ENCODE measurements at regions not wholly inside any gene's neighbourhood (a gene's known extent, or its start where the extent isn't known, plus 50 kb on each side); places are given as distances from the start of the nearest gene placed in this dataset.
A peak's percentile ranks its signal among the peaks of the same experiment; 100 is the strongest.

- Histone ChIP-seq H3K9ac (ENCODE audit: low read length) (no peak overlapping the region), H3K9me3 (ENCODE audit: insufficient read depth, low read depth, low read length) (no peaks in the 10 kb centered on the region), H3K4me2 (ENCODE audit: low read length) (no peak overlapping the region), H2AFZ (ENCODE audit: low read depth, low read length) (no peak overlapping the region), H3K27ac (ENCODE audit: low read depth, low read length) (no peak overlapping the region), H3K27me3 (ENCODE audit: insufficient read depth, low read length) (no peaks in the 10 kb centered on the region), H3K36me3 (ENCODE audit: insufficient read depth, low read length) (no peaks in the 10 kb centered on the region), H3K79me2 (ENCODE audit: insufficient read depth, low read length) (no peaks in the 10 kb centered on the region), H3K4me1 (ENCODE audit: insufficient read depth, low read length) (no peaks in the 10 kb centered on the region), H3K4me3 (ENCODE audit: insufficient read depth, low read depth, low read length) (no peak overlapping the region), H4K20me1 (ENCODE audit: insufficient read depth, low read length) (no peaks in the 10 kb centered on the region)
- Mint-ChIP-seq H3K27me3 (ENCODE audit: low read depth, unreplicated experiment) (no peaks in the 10 kb centered on the region), H3K36me3 (ENCODE audit: low read depth, unreplicated experiment) (no peaks in the 10 kb centered on the region), H3K4me3 (ENCODE audit: unreplicated experiment) (no peak overlapping the region), H3K9me3 (ENCODE audit: unreplicated experiment) (no peaks in the 10 kb centered on the region), H3K27ac (ENCODE audit: unreplicated experiment) (no peak overlapping the region), H3K4me1 (ENCODE audit: low read depth, unreplicated experiment) (peaks cover 6% of the 10 kb centered on the region)
- no peak for DNase-seq (ENCODE audit: low read depth)
- TF ChIP-seq CTCF (IDR thresholded peaks at IDR 0.05; ENCODE audit: insufficient read depth, low read depth, low read length) = no peak
- no peak for TF ChIP-seq EZH2 (IDR thresholded peaks at IDR 0.05; ENCODE audit: insufficient read depth, low read length)
- no peak for FAIRE-seq
These were observed 85.3 kb downstream of the NOC3L start for GRCh38 chr10:94277450-94277849.

- Histone ChIP-seq H3K9me3 (ENCODE audit: insufficient read depth, low read depth, low read length) (no peaks in the 10 kb centered on the region), H3K36me3 (ENCODE audit: insufficient read depth, low read length) (no peaks in the 10 kb centered on the region), H4K20me1 (ENCODE audit: insufficient read depth, low read length) (no peaks in the 10 kb centered on the region), H3K4me3 (ENCODE audit: insufficient read depth, low read depth, low read length) (no peak overlapping the region), H2AFZ (ENCODE audit: low read depth, low read length) (no peak overlapping the region), H3K27me3 (ENCODE audit: insufficient read depth, low read length) (no peaks in the 10 kb centered on the region), H3K4me2 (ENCODE audit: low read length) (no peak overlapping the region), H3K4me1 (ENCODE audit: insufficient read depth, low read length) (no peaks in the 10 kb centered on the region), H3K9ac (ENCODE audit: low read length) (no peak overlapping the region), H3K27ac (ENCODE audit: low read depth, low read length) (no peak overlapping the region), H3K79me2 (ENCODE audit: insufficient read depth, low read length) (no peaks in the 10 kb centered on the region)
- H3K4me1 Mint-ChIP-seq (ENCODE audit: low read depth, unreplicated experiment) = peaks cover 2% of the 10 kb centered on the region
- DNase-seq (ENCODE audit: low read depth) (no peak), FAIRE-seq (peak; percentile 20)
- H3K9me3 Mint-ChIP-seq (ENCODE audit: unreplicated experiment) = no peaks in the 10 kb centered on the region
- peaks cover 8% of the 10 kb centered on the region for H3K27me3 Mint-ChIP-seq (ENCODE audit: low read depth, unreplicated experiment)
- peak overlapping the region; percentile 7 for H3K4me3 Mint-ChIP-seq (ENCODE audit: unreplicated experiment)
- no peaks in the 10 kb centered on the region for H3K36me3 Mint-ChIP-seq (ENCODE audit: low read depth, unreplicated experiment)
- TF ChIP-seq CTCF (IDR thresholded peaks at IDR 0.05; ENCODE audit: insufficient read depth, low read depth, low read length) = peak; percentile 77
- no peak for TF ChIP-seq EZH2 (IDR thresholded peaks at IDR 0.05; ENCODE audit: insufficient read depth, low read length)
- no peak overlapping the region for H3K27ac Mint-ChIP-seq (ENCODE audit: unreplicated experiment)
These were observed 82.7 kb downstream of the NOC3L start for GRCh38 chr10:94279835-94280709.

- H3K9me3 Mint-ChIP-seq (ENCODE audit: unreplicated experiment) = no peaks in the 10 kb centered on the region
- Histone ChIP-seq H4K20me1 (ENCODE audit: insufficient read depth, low read length) (no peaks in the 10 kb centered on the region), H3K36me3 (ENCODE audit: insufficient read depth, low read length) (no peaks in the 10 kb centered on the region), H3K4me2 (ENCODE audit: low read length) (no peak overlapping the region), H3K27me3 (ENCODE audit: insufficient read depth, low read length) (no peaks in the 10 kb centered on the region), H3K4me1 (ENCODE audit: insufficient read depth, low read length) (no peaks in the 10 kb centered on the region), H3K9ac (ENCODE audit: low read length) (no peak overlapping the region), H3K4me3 (ENCODE audit: insufficient read depth, low read depth, low read length) (no peak overlapping the region), H3K79me2 (ENCODE audit: insufficient read depth, low read length) (no peaks in the 10 kb centered on the region), H3K27ac (ENCODE audit: low read depth, low read length) (no peak overlapping the region), H2AFZ (ENCODE audit: low read depth, low read length) (no peak overlapping the region), H3K9me3 (ENCODE audit: insufficient read depth, low read depth, low read length) (no peaks in the 10 kb centered on the region)
- FAIRE-seq (no peak), DNase-seq (ENCODE audit: low read depth) (no peak)
- peaks cover 3% of the 10 kb centered on the region for H3K4me1 Mint-ChIP-seq (ENCODE audit: low read depth, unreplicated experiment)
- peaks cover 8% of the 10 kb centered on the region for H3K27me3 Mint-ChIP-seq (ENCODE audit: low read depth, unreplicated experiment)
- TF ChIP-seq CTCF (IDR thresholded peaks at IDR 0.05; ENCODE audit: insufficient read depth, low read depth, low read length) = no peak
- TF ChIP-seq EZH2 (IDR thresholded peaks at IDR 0.05; ENCODE audit: insufficient read depth, low read length) = no peak
- no peak overlapping the region for H3K27ac Mint-ChIP-seq (ENCODE audit: unreplicated experiment)
- no peak overlapping the region for H3K4me3 Mint-ChIP-seq (ENCODE audit: unreplicated experiment)
- no peaks in the 10 kb centered on the region for H3K36me3 Mint-ChIP-seq (ENCODE audit: low read depth, unreplicated experiment)
These were observed 81.1 kb downstream of the NOC3L start for GRCh38 chr10:94281654-94282053.
